ENCODE measurements at regions not wholly inside any gene's neighbourhood (a gene's known extent, or its start where the extent isn't known, plus 50 kb on each side); places are given as distances from the start of the nearest gene placed in this dataset.

- ATAC-seq (peak in 1 of 2 experiments; percentile 69; a peak in 3 of 6 replicates), FAIRE-seq (no peak), DNase-seq (ENCODE audit: low read depth in 1 of 2, low spot score in 1 of 2) (no peak)
- Histone ChIP-seq H3K4me3 (no peak overlapping the region), H3K4me1 (0 out of 3 replicates have a peak, but pooled peaks cover 3% of the 10 kb centered on the region), H3K4me2 (no peak overlapping the region), H3K27ac (peak overlapping the region in 1 of 2 experiments; percentile 27; a peak in 2 of 6 replicates), H3K9me3 (no peaks in the 10 kb centered on the region)
- ChIA-PET POLR2A (no interaction called here), CTCF (interaction anchor here (0.9 to 1.6 kb wide), 2 partner anchors 8 to 41 kb away, joined by 3 to 10 read pairs; no protein-coding TSS in a partner anchor)
- 93% methylated on average over 2 of the region's 10 CpGs for WGBS (ENCODE audit: missing lambda C conversion rate)
- TF ChIP-seq ELK1 (IDR thresholded peaks at IDR 0.05; ENCODE audit: low read depth, low read length) (no peak), RAD21 (conservative IDR thresholded peaks at IDR 0.05 in 1 of 2, IDR thresholded peaks at IDR 0.05 in 1 of 2) (0 out of 5 replicates have a peak, but pooled peaks of 1 of the 2 experiments have one; percentile 5)
Observed at GRCh38 chr21:43269440-43269839, 100.6 kb downstream of the CRYAA start.

- Histone ChIP-seq H3K9me3 (no peaks in the 10 kb centered on the region), H3K4me3 (no peak overlapping the region), H3K4me2 (no peak overlapping the region), H3K27ac (peak overlapping the region in 1 of 2 experiments; percentile 24; a peak in 1 of 6 replicates), H3K4me1 (0 out of 3 replicates have a peak, but pooled peaks cover 3% of the 10 kb centered on the region)
- no peak for TF ChIP-seq JUN (IDR thresholded peaks at IDR 0.05)
- no peak for TF ChIP-seq CTCF (IDR thresholded peaks at IDR 0.05)
- no peak for FAIRE-seq
- ATAC-seq: peak in 1 of 2 experiments; percentile 30; a peak in 1 of 6 replicates
- CTCF ChIA-PET: interaction anchor here (0.9 to 1.6 kb wide), 2 partner anchors 9 to 42 kb away, joined by 3 to 10 read pairs; no protein-coding TSS in a partner anchor
- WGBS (ENCODE audit: missing lambda C conversion rate): 88% methylated on average over 11 of the region's 12 CpGs
- POLR2A ChIA-PET: no interaction called here
- DNase-seq (ENCODE audit: low read depth in 1 of 2, low spot score in 1 of 2): no peak
Observed at GRCh38 chr21:43268804-43269186, 100.0 kb downstream of the CRYAA start.

GRCh38 chr21:43268086-43268803 lies 99.4 kb downstream of the CRYAA start:
- H3K9me3 ChIP-seq: no peaks in the 10 kb centered on the region
- CTCF ChIA-PET: interaction anchor here (1.5 to 1.6 kb wide), 2 partner anchors 10 to 28 kb away, joined by 4 to 10 read pairs; no protein-coding TSS in a partner anchor
- TF ChIP-seq BHLHE40 (IDR thresholded peaks at IDR 0.05; ENCODE audit: low read depth, low read length): no peak
- no peak for TF ChIP-seq RNF2 (IDR thresholded peaks at IDR 0.05; ENCODE audit: borderline replicate concordance, low read depth)
- TF ChIP-seq POLR2AphosphoS2 (conservative IDR thresholded peaks at IDR 0.05; ENCODE audit: low read length): no peak
- TF ChIP-seq TP53 (CRISPR knock-in tag; IDR thresholded peaks at IDR 0.05): no peak
- TF ChIP-seq ESRRA (IDR thresholded peaks at IDR 0.05; ENCODE audit: borderline replicate concordance, low read length): no peak
- TF ChIP-seq CBX2 (IDR thresholded peaks at IDR 0.05; ENCODE audit: borderline replicate concordance, low read depth): no peak
- TF ChIP-seq REST (IDR thresholded peaks at IDR 0.05): no peak
- TF ChIP-seq FOXS1 (CRISPR knock-in tag; IDR thresholded peaks at IDR 0.05): no peak
- TF ChIP-seq PHF8 (IDR thresholded peaks at IDR 0.05; ENCODE audit: borderline replicate concordance, low read depth): no peak
- no peak for TF ChIP-seq CHD2 (IDR thresholded peaks at IDR 0.05; ENCODE audit: low read length, partially characterized antibody)
- TF ChIP-seq TFCP2L1 (CRISPR knock-in tag; IDR thresholded peaks at IDR 0.05): no peak
- no peak for TF ChIP-seq RFX5 (IDR thresholded peaks at IDR 0.05)
- no peak for TF ChIP-seq MAX (IDR thresholded peaks at IDR 0.05)
- no peak for TF ChIP-seq HEYL (CRISPR knock-in tag; IDR thresholded peaks at IDR 0.05)
- TF ChIP-seq ZNF302 (CRISPR knock-in tag; IDR thresholded peaks at IDR 0.05): no peak
- 90% methylated on average over 7 of the region's 9 CpGs for WGBS (ENCODE audit: missing lambda C conversion rate)
- peak in 1 of 2 experiments; percentile 16; a peak in 1 of 6 replicates for ATAC-seq
- no peak overlapping the region for H3K4me2 ChIP-seq
- no peak for FAIRE-seq
- H3K4me3 ChIP-seq: no peak overlapping the region
- H3K4me1 ChIP-seq: 0 out of 3 replicates have a peak, but pooled peaks cover 3% of the 10 kb centered on the region
- H3K27ac ChIP-seq: peak overlapping the region in 1 of 2 experiments; percentile 24; a peak in 1 of 6 replicates
- POLR2A ChIA-PET: no interaction called here
- DNase-seq (ENCODE audit: low read depth in 1 of 2, low spot score in 1 of 2): no peak
